B cell (primary cell): ENCODE measurements at regions not wholly inside any gene's neighbourhood (a gene's known extent, or its start where the extent isn't known, plus 50 kb on each side); places are given as distances from the start of the nearest gene placed in this dataset.

Experiments
- CTCF ChIP-seq: fragments of 200-600 bp; IDR thresholded peaks from one replicate; pipeline ENCODE4 v1.8.0; 2022; ENCODE audit warnings: antibody characterized with exemption, mild to moderate bottlenecking
- EZH2 ChIP-seq: IDR thresholded peaks from 2 replicates; pipeline ENCODE4 v1.6.1; 2012; ENCODE audit warnings: borderline replicate concordance, low read depth, mild to moderate bottlenecking, moderate library complexity, low read length; ENCODE audit not compliant: insufficient read depth, poor library complexity, severe bottlenecking

GRCh38 chr4:45646885-45647590, 476.8 kb downstream of the GABRG1 start:
- TF ChIP-seq EZH2, result no peak
- no peak for TF ChIP-seq CTCF
